ENCODE measurements at regions not wholly inside any gene's neighbourhood (a gene's known extent, or its start where the extent isn't known, plus 50 kb on each side); places are given as distances from the start of the nearest gene placed in this dataset.

GRCh38 chr3:135514060-135514448 lies 451.5 kb upstream of the PPP2R3A start:
- Mint-ChIP-seq H3K4me1 (no peaks in the 10 kb centered on the region), H3K27me3 (peaks cover 4 to 8% of the 10 kb centered on the region in 2 donors), H3K4me3 (no peak overlapping the region), H3K36me3 (no peaks in the 10 kb centered on the region), H3K27ac (no peak overlapping the region), H3K9me3 (peaks cover 5% of the 10 kb centered on the region in 2 donors)
- ATAC-seq (replicated peaks) (no peak), DNase-seq (no peak)

DNA sequence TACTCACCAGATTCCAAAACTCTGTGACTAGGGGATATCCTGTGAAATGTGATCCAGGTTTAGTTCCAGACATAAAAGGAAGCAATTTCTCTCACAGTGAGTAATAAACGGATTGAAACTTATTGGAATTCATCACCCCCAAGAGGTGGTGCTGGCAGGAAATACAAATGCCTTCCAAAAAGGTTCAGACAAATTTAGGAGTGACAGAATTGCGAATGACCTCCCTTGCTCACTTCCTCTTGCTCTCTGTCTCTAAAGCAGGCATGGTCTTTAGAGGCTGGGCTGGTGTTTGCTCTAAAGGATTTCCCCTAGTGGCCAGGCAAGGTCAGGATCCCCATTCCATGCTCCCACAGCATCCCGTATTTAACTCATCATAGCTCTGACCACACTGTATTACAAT lies 449.4 kb upstream of the PPP2R3A start:
- no peaks in the 10 kb centered on the region for H3K4me1 Mint-ChIP-seq
- peaks cover 0 to 4% of the 10 kb centered on the region in 2 donors for H3K27me3 Mint-ChIP-seq
- H3K9me3 Mint-ChIP-seq, result peaks cover 0 to 3% of the 10 kb centered on the region in 2 donors
- DNase-seq, result no peak
- H3K27ac Mint-ChIP-seq, result no peak overlapping the region
- H3K4me3 Mint-ChIP-seq, result no peak overlapping the region
- no peaks in the 10 kb centered on the region for H3K36me3 Mint-ChIP-seq
- peak in 1 of 2 donors; percentile 16 for ATAC-seq (replicated peaks)

GRCh38 chr3:135528413-135529015 lies 437.0 kb upstream of the PPP2R3A start:
- H3K27me3 Mint-ChIP-seq, result no peaks in the 10 kb centered on the region
- DNase-seq, result no peak
- no peak overlapping the region for H3K27ac Mint-ChIP-seq
- H3K4me1 Mint-ChIP-seq, result no peaks in the 10 kb centered on the region
- no peak overlapping the region for H3K4me3 Mint-ChIP-seq
- H3K36me3 Mint-ChIP-seq, result no peaks in the 10 kb centered on the region
- no peak for ATAC-seq (replicated peaks)
- peaks cover 0 to 4% of the 10 kb centered on the region in 2 donors for H3K9me3 Mint-ChIP-seq

- DNase-seq, result no peak
- no peaks in the 10 kb centered on the region for H3K27me3 Mint-ChIP-seq
- no peaks in the 10 kb centered on the region for H3K36me3 Mint-ChIP-seq
- no peak for ATAC-seq (replicated peaks)
- peaks cover 5 to 9% of the 10 kb centered on the region in 2 donors for H3K9me3 Mint-ChIP-seq
- no peaks in the 10 kb centered on the region for H3K4me1 Mint-ChIP-seq
- H3K27ac Mint-ChIP-seq, result no peak overlapping the region
- H3K4me3 Mint-ChIP-seq, result no peak overlapping the region
Observed at GRCh38 chr3:135532021-135532420, 433.5 kb upstream of the PPP2R3A start.

GRCh38 chr3:135538123-135538522 lies 427.4 kb upstream of the PPP2R3A start:
- H3K4me1 Mint-ChIP-seq, result no peaks in the 10 kb centered on the region

GRCh38 chr3:135539351-135539750 lies 426.2 kb upstream of the PPP2R3A start:
- H3K27ac Mint-ChIP-seq, result no peak overlapping the region

More at GRCh38 chr3:135538123-135538522, 427.4 kb upstream of the PPP2R3A start:
- Mint-ChIP-seq H3K27ac (no peak overlapping the region), H3K4me3 (no peak overlapping the region), H3K27me3 (no peaks in the 10 kb centered on the region), H3K9me3 (peaks cover 7 to 9% of the 10 kb centered on the region in 2 donors), H3K36me3 (no peaks in the 10 kb centered on the region)
- DNase-seq, result no peak
- no peak for ATAC-seq (replicated peaks)

GRCh38 chr3:135539854-135540253 lies 425.7 kb upstream of the PPP2R3A start:
- Mint-ChIP-seq H3K36me3 (no peaks in the 10 kb centered on the region), H3K9me3 (peaks cover 7 to 9% of the 10 kb centered on the region in 2 donors), H3K27me3 (no peaks in the 10 kb centered on the region), H3K4me3 (no peak overlapping the region), H3K4me1 (no peaks in the 10 kb centered on the region), H3K27ac (no peak overlapping the region)
- peak in 1 of 2 donors; percentile 42 for ATAC-seq (replicated peaks)
- no peak for DNase-seq

More at GRCh38 chr3:135539351-135539750, 426.2 kb upstream of the PPP2R3A start:
- no peaks in the 10 kb centered on the region for H3K4me1 Mint-ChIP-seq
- ATAC-seq (replicated peaks), result no peak
- no peak for DNase-seq
- peaks cover 7 to 9% of the 10 kb centered on the region in 2 donors for H3K9me3 Mint-ChIP-seq
- H3K36me3 Mint-ChIP-seq, result no peaks in the 10 kb centered on the region
- no peaks in the 10 kb centered on the region for H3K27me3 Mint-ChIP-seq
- H3K4me3 Mint-ChIP-seq, result no peak overlapping the region

GRCh38 chr3:135549928-135550494 lies 415.5 kb upstream of the PPP2R3A start:
- Mint-ChIP-seq H3K36me3 (no peaks in the 10 kb centered on the region), H3K27me3 (no peaks in the 10 kb centered on the region), H3K4me3 (no peak overlapping the region), H3K9me3 (peaks cover 0 to 1% of the 10 kb centered on the region in 2 donors), H3K27ac (no peak overlapping the region), H3K4me1 (no peaks in the 10 kb centered on the region)
- ATAC-seq (replicated peaks) (no peak), DNase-seq (no peak)

- Mint-ChIP-seq H3K36me3 (no peaks in the 10 kb centered on the region), H3K4me3 (no peak overlapping the region), H3K4me1 (no peaks in the 10 kb centered on the region), H3K27me3 (no peaks in the 10 kb centered on the region), H3K27ac (no peak overlapping the region), H3K9me3 (no peaks in the 10 kb centered on the region)
- ATAC-seq (replicated peaks), result no peak
- no peak for DNase-seq
Observed at GRCh38 chr3:135556174-135556573, 409.4 kb upstream of the PPP2R3A start.

DNA sequence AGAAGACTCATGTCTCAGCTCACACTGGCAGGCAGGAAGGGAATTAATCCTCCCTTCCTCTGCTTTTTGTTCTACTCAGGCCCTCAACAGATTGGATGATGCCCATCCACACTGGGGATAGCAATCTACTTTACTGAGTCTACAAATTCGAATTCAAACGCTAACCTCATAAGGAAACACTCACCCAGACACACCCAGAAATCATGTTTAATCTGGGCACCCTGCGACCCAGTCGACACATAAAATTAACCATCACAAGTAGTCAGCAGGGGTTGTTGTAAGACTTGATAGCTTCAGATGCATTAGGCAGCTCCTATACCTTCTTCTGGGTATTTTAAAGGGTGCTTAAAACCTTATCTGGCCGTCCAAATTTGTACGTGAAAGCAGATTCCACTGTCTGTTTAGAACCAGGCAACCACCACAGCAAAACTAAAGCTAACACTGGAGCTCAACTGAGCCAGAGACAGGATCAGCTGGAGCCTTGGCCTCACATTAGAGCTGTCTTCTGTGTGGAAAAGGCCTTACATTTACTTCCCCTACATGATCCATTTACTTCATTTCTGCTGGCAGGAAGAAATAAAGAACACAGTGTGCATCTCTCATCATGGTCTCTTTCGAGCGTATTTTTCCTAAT lies 407.3 kb upstream of the PPP2R3A start:
- Mint-ChIP-seq H3K27ac (no peak overlapping the region), H3K4me3 (no peak overlapping the region), H3K36me3 (no peaks in the 10 kb centered on the region), H3K9me3 (no peaks in the 10 kb centered on the region), H3K27me3 (no peaks in the 10 kb centered on the region), H3K4me1 (no peaks in the 10 kb centered on the region)
- no peak for DNase-seq
- ATAC-seq (replicated peaks), result no peak

DNA sequence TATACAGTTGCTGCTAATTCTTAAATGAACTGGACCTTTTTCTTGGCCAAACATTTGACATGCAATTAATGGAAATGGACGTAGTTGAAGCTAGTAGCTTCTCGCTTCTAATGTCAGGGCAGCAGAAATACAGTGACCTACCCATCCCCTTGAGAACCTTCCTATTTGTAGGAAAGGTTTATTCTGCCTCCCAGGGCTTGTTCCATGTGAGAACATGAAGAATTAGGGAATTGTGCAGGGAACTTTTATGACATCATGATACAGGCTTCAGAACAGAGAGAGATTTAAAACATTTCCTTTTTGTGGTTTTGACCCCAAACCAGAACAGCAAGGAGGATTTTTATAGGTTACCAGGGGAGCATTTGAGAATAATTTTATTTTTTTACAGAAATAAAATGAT lies 406.6 kb upstream of the PPP2R3A start:
- Mint-ChIP-seq H3K4me3 (no peak overlapping the region), H3K9me3 (no peaks in the 10 kb centered on the region), H3K36me3 (no peaks in the 10 kb centered on the region), H3K27me3 (peaks cover 0 to 3% of the 10 kb centered on the region in 2 donors), H3K27ac (no peak overlapping the region), H3K4me1 (no peaks in the 10 kb centered on the region)
- no peak for ATAC-seq (replicated peaks)
- DNase-seq, result no peak

DNA sequence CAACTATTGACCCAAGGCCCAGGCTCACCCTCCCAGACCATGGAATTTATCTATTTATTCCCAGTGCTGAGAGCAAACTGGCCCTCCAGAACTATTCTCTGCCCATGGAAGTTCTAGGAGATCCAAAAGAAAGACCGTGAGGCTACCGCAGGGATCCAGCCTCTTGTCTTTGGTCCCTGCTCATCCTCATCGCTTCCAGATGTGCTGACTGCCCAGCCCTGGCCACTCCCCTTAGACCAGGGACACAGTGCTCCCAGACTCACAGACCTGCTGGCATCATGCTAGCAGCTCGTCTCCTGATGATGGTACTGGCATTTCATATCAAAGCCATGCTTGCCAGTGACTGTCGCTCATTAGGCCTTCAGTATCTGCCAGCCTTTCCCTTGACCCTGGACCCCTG lies 405.7 kb upstream of the PPP2R3A start:
- Mint-ChIP-seq H3K36me3 (no peaks in the 10 kb centered on the region), H3K9me3 (no peaks in the 10 kb centered on the region), H3K27ac (no peak overlapping the region), H3K4me3 (no peak overlapping the region), H3K4me1 (no peaks in the 10 kb centered on the region), H3K27me3 (peaks cover 0 to 3% of the 10 kb centered on the region in 2 donors)
- ATAC-seq (replicated peaks), result no peak
- no peak for DNase-seq

DNA sequence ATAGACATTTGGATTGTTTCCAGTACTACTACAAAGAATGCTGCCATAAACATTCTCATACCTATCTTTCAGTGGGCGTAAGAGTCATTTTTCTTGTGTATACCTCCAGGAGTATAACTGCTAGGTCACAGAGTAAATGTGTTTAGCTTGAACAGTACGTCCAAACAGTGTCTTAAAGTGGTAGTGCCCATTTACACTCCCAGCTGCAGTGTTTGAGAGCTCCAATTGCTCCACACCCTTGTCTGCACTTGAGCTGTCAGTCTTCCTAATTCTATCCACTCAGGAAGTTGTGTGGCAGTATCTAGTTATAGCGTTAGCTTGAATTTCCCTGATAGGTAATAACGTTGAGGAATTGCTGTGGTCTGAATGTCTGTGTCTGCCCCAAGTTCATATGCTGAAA lies 404.7 kb upstream of the PPP2R3A start:
- Mint-ChIP-seq H3K36me3 (no peaks in the 10 kb centered on the region), H3K4me3 (no peak overlapping the region), H3K27ac (no peak overlapping the region), H3K4me1 (no peaks in the 10 kb centered on the region), H3K27me3 (peaks cover 0 to 3% of the 10 kb centered on the region in 2 donors), H3K9me3 (no peaks in the 10 kb centered on the region)
- no peak for ATAC-seq (replicated peaks)
- DNase-seq, result no peak

DNA sequence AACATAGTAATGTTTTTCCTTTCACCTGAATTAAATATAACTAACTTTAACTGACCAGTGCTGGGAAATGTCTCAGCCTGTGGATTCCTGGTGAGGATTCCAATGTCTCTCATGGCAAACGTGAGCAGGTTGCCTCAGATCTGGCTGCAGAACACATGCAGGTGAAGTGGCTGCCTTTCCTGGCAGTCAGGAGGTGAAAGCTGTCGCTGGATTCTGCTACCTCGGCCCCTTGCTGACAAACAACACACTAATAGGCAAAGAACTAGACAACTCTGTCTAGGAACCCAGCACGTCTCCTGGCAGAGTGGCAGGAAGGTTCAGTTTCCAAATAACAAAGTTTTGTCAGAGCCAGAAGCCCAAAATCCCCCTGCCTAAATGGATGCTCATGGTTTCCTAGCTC lies 400.8 kb upstream of the PPP2R3A start:
- no peak for DNase-seq
- H3K36me3 Mint-ChIP-seq, result no peaks in the 10 kb centered on the region
- H3K4me1 Mint-ChIP-seq, result no peaks in the 10 kb centered on the region
- H3K4me3 Mint-ChIP-seq, result no peak overlapping the region
- no peak overlapping the region for H3K27ac Mint-ChIP-seq
- no peak for ATAC-seq (replicated peaks)
- peaks cover 0 to 5% of the 10 kb centered on the region in 2 donors for H3K9me3 Mint-ChIP-seq
- peaks cover 0 to 3% of the 10 kb centered on the region in 2 donors for H3K27me3 Mint-ChIP-seq

GRCh38 chr3:135565546-135565945 lies 400.0 kb upstream of the PPP2R3A start:
- Mint-ChIP-seq H3K27ac (no peak overlapping the region), H3K27me3 (peaks cover 0 to 3% of the 10 kb centered on the region in 2 donors), H3K4me1 (no peaks in the 10 kb centered on the region), H3K36me3 (no peaks in the 10 kb centered on the region), H3K4me3 (no peak overlapping the region), H3K9me3 (peaks cover 0 to 5% of the 10 kb centered on the region in 2 donors)
- no peak for ATAC-seq (replicated peaks)
- no peak for DNase-seq
